ENCODE measurements at regions not wholly inside any gene's neighbourhood (a gene's known extent, or its start where the extent isn't known, plus 50 kb on each side); places are given as distances from the start of the nearest gene placed in this dataset.

- no peak for TF ChIP-seq CTCF (conservative IDR thresholded peaks at IDR 0.05; ENCODE audit: control insufficient read depth, insufficient read depth, low read depth, low read length)
- DNase-seq (ENCODE audit: low read depth), result no peak
- H3K4me3 ChIP-seq (ENCODE audit: control insufficient read depth, low read depth, low read length), result no peak overlapping the region
Measured at GRCh38 chr7:23960361-23960760, 250.3 kb downstream of the STK31 start.

- no peak for TF ChIP-seq CTCF (conservative IDR thresholded peaks at IDR 0.05; ENCODE audit: control insufficient read depth, insufficient read depth, low read depth, low read length)
- no peak for DNase-seq (ENCODE audit: low read depth)
Measured at GRCh38 chr7:23963461-23964165, 253.6 kb downstream of the STK31 start.

GRCh38 chr7:23964715-23965114 lies 254.7 kb downstream of the STK31 start:
- DNase-seq (ENCODE audit: low read depth), result no peak
- H3K4me3 ChIP-seq (ENCODE audit: control insufficient read depth, low read depth, low read length), result no peak overlapping the region
- no peak for TF ChIP-seq CTCF (conservative IDR thresholded peaks at IDR 0.05; ENCODE audit: control insufficient read depth, insufficient read depth, low read depth, low read length)

More at GRCh38 chr7:23963461-23964165, 253.6 kb downstream of the STK31 start:
- no peak overlapping the region for H3K4me3 ChIP-seq (ENCODE audit: control insufficient read depth, low read depth, low read length)

GRCh38 chr7:23965296-23965695 lies 255.3 kb downstream of the STK31 start:
- no peak for DNase-seq (ENCODE audit: low read depth)

GRCh38 chr7:23966941-23967340 lies 256.9 kb downstream of the STK31 start:
- no peak for DNase-seq (ENCODE audit: low read depth)
- H3K4me3 ChIP-seq (ENCODE audit: control insufficient read depth, low read depth, low read length), result no peak overlapping the region
- TF ChIP-seq CTCF (conservative IDR thresholded peaks at IDR 0.05; ENCODE audit: control insufficient read depth, insufficient read depth, low read depth, low read length), result no peak

More at GRCh38 chr7:23965296-23965695, 255.3 kb downstream of the STK31 start:
- H3K4me3 ChIP-seq (ENCODE audit: control insufficient read depth, low read depth, low read length), result no peak overlapping the region
- TF ChIP-seq CTCF (conservative IDR thresholded peaks at IDR 0.05; ENCODE audit: control insufficient read depth, insufficient read depth, low read depth, low read length), result no peak

GRCh38 chr7:23967949-23968599 lies 258.1 kb downstream of the STK31 start:
- H3K4me3 ChIP-seq (ENCODE audit: control insufficient read depth, low read depth, low read length), result no peak overlapping the region
- DNase-seq (ENCODE audit: low read depth), result no peak
- TF ChIP-seq CTCF (conservative IDR thresholded peaks at IDR 0.05; ENCODE audit: control insufficient read depth, insufficient read depth, low read depth, low read length), result no peak
